ENCODE measurements at regions not wholly inside any gene's neighbourhood (a gene's known extent, or its start where the extent isn't known, plus 50 kb on each side); places are given as distances from the start of the nearest gene placed in this dataset.

- WGBS, 2 donors, result 50 to 53% methylated on average over 3 of the region's 3 CpGs
- intact Hi-C loops (cut with DNase I), result no loop called here
- no peak for DNase-seq
- Histone ChIP-seq H3K27me3 (ENCODE audit: control insufficient read depth in 1 of 2, insufficient read depth in 2 of 2, low read length in 1 of 2) (no peaks in the 10 kb centered on the region), H3K4me3 (ENCODE audit: low read length in 2 of 2) (no peak overlapping the region), H3K36me3 (ENCODE audit: control insufficient read depth in 1 of 2, insufficient read depth in 2 of 2, low read length in 1 of 2) (no peaks in the 10 kb centered on the region), H3K4me1 (ENCODE audit: control insufficient read depth in 1 of 2, insufficient read depth in 2 of 2, low read length in 2 of 2) (no peaks in the 10 kb centered on the region), H3K27ac (ENCODE audit: low read depth in 1 of 2, low read length in 2 of 2) (no peak overlapping the region), H3K9me3 (ENCODE audit: control insufficient read depth, low read length) (no peaks in the 10 kb centered on the region)
- ATAC-seq (ENCODE audit: low FRiP score), result no peak
These were observed 94.8 kb downstream of the CD200R1L start for GRCh38 chr3:112751564-112752512.

- Histone ChIP-seq H3K27ac (ENCODE audit: low read depth in 1 of 2, low read length in 2 of 2) (no peak overlapping the region), H3K9me3 (ENCODE audit: control insufficient read depth, low read length) (no peaks in the 10 kb centered on the region), H3K4me3 (ENCODE audit: low read length in 2 of 2) (no peak overlapping the region), H3K36me3 (ENCODE audit: control insufficient read depth in 1 of 2, insufficient read depth in 2 of 2, low read length in 1 of 2) (no peaks in the 10 kb centered on the region), H3K4me1 (ENCODE audit: control insufficient read depth in 1 of 2, insufficient read depth in 2 of 2, low read length in 2 of 2) (no peaks in the 10 kb centered on the region), H3K27me3 (ENCODE audit: control insufficient read depth in 1 of 2, insufficient read depth in 2 of 2, low read length in 1 of 2) (no peaks in the 10 kb centered on the region)
- intact Hi-C loops (cut with DNase I), result no loop called here
- 92 to 93% methylated on average over 1 of the region's 1 CpG for WGBS, 2 donors
- no peak for DNase-seq
- ATAC-seq (ENCODE audit: low FRiP score), result no peak
These were observed 95.6 kb downstream of the CD200R1L start for GRCh38 chr3:112751061-112751460.

- H3K27ac ChIP-seq (ENCODE audit: low read depth in 1 of 2, low read length in 2 of 2), result no peak overlapping the region
- no peaks in the 10 kb centered on the region for H3K4me1 ChIP-seq (ENCODE audit: control insufficient read depth in 1 of 2, insufficient read depth in 2 of 2, low read length in 2 of 2)
- intact Hi-C loops (cut with DNase I), result no loop called here
- no peak for ATAC-seq (ENCODE audit: low FRiP score)
- H3K27me3 ChIP-seq (ENCODE audit: control insufficient read depth in 1 of 2, insufficient read depth in 2 of 2, low read length in 1 of 2), result no peaks in the 10 kb centered on the region
- 77 to 85% methylated on average over 3 of the region's 3 CpGs for WGBS, 2 donors
- no peaks in the 10 kb centered on the region for H3K36me3 ChIP-seq (ENCODE audit: control insufficient read depth in 1 of 2, insufficient read depth in 2 of 2, low read length in 1 of 2)
- no peaks in the 10 kb centered on the region for H3K9me3 ChIP-seq (ENCODE audit: control insufficient read depth, low read length)
- no peak for DNase-seq
- no peak overlapping the region for H3K4me3 ChIP-seq (ENCODE audit: low read length in 2 of 2)
These were observed 99.0 kb downstream of the CD200R1L start for GRCh38 chr3:112747624-112748023.

GRCh38 chr3:112746675-112747280, 99.9 kb downstream of the CD200R1L start:
- intact Hi-C loops (cut with DNase I), result no loop called here
- Histone ChIP-seq H3K4me3 (ENCODE audit: low read length in 2 of 2) (no peak overlapping the region), H3K27me3 (ENCODE audit: control insufficient read depth in 1 of 2, insufficient read depth in 2 of 2, low read length in 1 of 2) (no peaks in the 10 kb centered on the region), H3K36me3 (ENCODE audit: control insufficient read depth in 1 of 2, insufficient read depth in 2 of 2, low read length in 1 of 2) (no peaks in the 10 kb centered on the region), H3K4me1 (ENCODE audit: control insufficient read depth in 1 of 2, insufficient read depth in 2 of 2, low read length in 2 of 2) (no peaks in the 10 kb centered on the region), H3K9me3 (ENCODE audit: control insufficient read depth, low read length) (no peaks in the 10 kb centered on the region), H3K27ac (ENCODE audit: low read depth in 1 of 2, low read length in 2 of 2) (no peak overlapping the region)
- WGBS, 2 donors, result 62 to 72% methylated on average over 6 of the region's 6 CpGs
- ATAC-seq (ENCODE audit: low FRiP score) (no peak), DNase-seq (no peak)

GRCh38 chr3:112745567-112746248, 101.0 kb downstream of the CD200R1L start:
- H3K9me3 ChIP-seq (ENCODE audit: control insufficient read depth, low read length), result no peaks in the 10 kb centered on the region
- no peaks in the 10 kb centered on the region for H3K27me3 ChIP-seq (ENCODE audit: control insufficient read depth in 1 of 2, insufficient read depth in 2 of 2, low read length in 1 of 2)
- ATAC-seq (ENCODE audit: low FRiP score) (no peak), DNase-seq (no peak)
- H3K4me1 ChIP-seq (ENCODE audit: control insufficient read depth in 1 of 2, insufficient read depth in 2 of 2, low read length in 2 of 2), result no peaks in the 10 kb centered on the region
- 72 to 96% methylated on average over 4 of the region's 4 CpGs for WGBS, 2 donors
- intact Hi-C loops (cut with DNase I), result no loop called here
- no peak overlapping the region for H3K27ac ChIP-seq (ENCODE audit: low read depth in 1 of 2, low read length in 2 of 2)
- no peaks in the 10 kb centered on the region for H3K36me3 ChIP-seq (ENCODE audit: control insufficient read depth in 1 of 2, insufficient read depth in 2 of 2, low read length in 1 of 2)
- H3K4me3 ChIP-seq (ENCODE audit: low read length in 2 of 2), result no peak overlapping the region

- ATAC-seq (ENCODE audit: low FRiP score), result no peak
- WGBS, 2 donors, result 52 to 57% methylated on average over 2 of the region's 2 CpGs
- Histone ChIP-seq H3K36me3 (ENCODE audit: control insufficient read depth in 1 of 2, insufficient read depth in 2 of 2, low read length in 1 of 2) (no peaks in the 10 kb centered on the region), H3K27ac (ENCODE audit: low read depth in 1 of 2, low read length in 2 of 2) (no peak overlapping the region), H3K27me3 (ENCODE audit: control insufficient read depth in 1 of 2, insufficient read depth in 2 of 2, low read length in 1 of 2) (no peaks in the 10 kb centered on the region), H3K4me1 (ENCODE audit: control insufficient read depth in 1 of 2, insufficient read depth in 2 of 2, low read length in 2 of 2) (no peaks in the 10 kb centered on the region), H3K9me3 (ENCODE audit: control insufficient read depth, low read length) (no peaks in the 10 kb centered on the region), H3K4me3 (ENCODE audit: low read length in 2 of 2) (no peak overlapping the region)
- intact Hi-C loops (cut with DNase I), result no loop called here
- DNase-seq, result no peak
These were observed 101.7 kb downstream of the CD200R1L start for GRCh38 chr3:112744825-112745566.

GRCh38 chr3:112744106-112744505, 102.6 kb downstream of the CD200R1L start:
- ATAC-seq (ENCODE audit: low FRiP score), result peak; percentile 38

GRCh38 chr3:112742934-112743333, 102.0 kb upstream of the CCDC80 start:
- Histone ChIP-seq H3K4me1 (ENCODE audit: control insufficient read depth in 1 of 2, insufficient read depth in 2 of 2, low read length in 2 of 2) (no peaks in the 10 kb centered on the region), H3K4me3 (ENCODE audit: low read length in 2 of 2) (no peak overlapping the region), H3K36me3 (ENCODE audit: control insufficient read depth in 1 of 2, insufficient read depth in 2 of 2, low read length in 1 of 2) (no peaks in the 10 kb centered on the region), H3K9me3 (ENCODE audit: control insufficient read depth, low read length) (no peaks in the 10 kb centered on the region), H3K27me3 (ENCODE audit: control insufficient read depth in 1 of 2, insufficient read depth in 2 of 2, low read length in 1 of 2) (no peaks in the 10 kb centered on the region), H3K27ac (ENCODE audit: low read depth in 1 of 2, low read length in 2 of 2) (no peak overlapping the region)
- ATAC-seq (ENCODE audit: low FRiP score), result no peak
- 96 to 99% methylated on average over 2 of the region's 2 CpGs for WGBS, 2 donors
- no peak for DNase-seq
- intact Hi-C loops (cut with DNase I), result no loop called here

More at GRCh38 chr3:112744106-112744505, 102.6 kb downstream of the CD200R1L start:
- no peak overlapping the region for H3K4me3 ChIP-seq (ENCODE audit: low read length in 2 of 2)
- no peaks in the 10 kb centered on the region for H3K9me3 ChIP-seq (ENCODE audit: control insufficient read depth, low read length)
- no peak overlapping the region for H3K27ac ChIP-seq (ENCODE audit: low read depth in 1 of 2, low read length in 2 of 2)
- H3K27me3 ChIP-seq (ENCODE audit: control insufficient read depth in 1 of 2, insufficient read depth in 2 of 2, low read length in 1 of 2), result no peaks in the 10 kb centered on the region
- DNase-seq, result no peak
- intact Hi-C loops (cut with DNase I), result no loop called here
- WGBS, 2 donors, result 10 to 11% methylated on average over 1 of the region's 1 CpG
- H3K36me3 ChIP-seq (ENCODE audit: control insufficient read depth in 1 of 2, insufficient read depth in 2 of 2, low read length in 1 of 2), result no peaks in the 10 kb centered on the region
- H3K4me1 ChIP-seq (ENCODE audit: control insufficient read depth in 1 of 2, insufficient read depth in 2 of 2, low read length in 2 of 2), result no peaks in the 10 kb centered on the region

Data from aorta (tissue), 5 donors.